ENCODE measurements at regions not wholly inside any gene's neighbourhood (a gene's known extent, or its start where the extent isn't known, plus 50 kb on each side); places are given as distances from the start of the nearest gene placed in this dataset.

GRCh38 chr4:89416960-89417359 is 109.4 kb upstream of the GPRIN3 start:
- POLR2A ChIA-PET (ENCODE audit: unreplicated experiment): no interaction called here
- no peak for TF ChIP-seq CTCF (conservative IDR thresholded peaks at IDR 0.05)
- TF ChIP-seq EZH2 (IDR thresholded peaks at IDR 0.05; ENCODE audit: low read depth): no peak

DNA sequence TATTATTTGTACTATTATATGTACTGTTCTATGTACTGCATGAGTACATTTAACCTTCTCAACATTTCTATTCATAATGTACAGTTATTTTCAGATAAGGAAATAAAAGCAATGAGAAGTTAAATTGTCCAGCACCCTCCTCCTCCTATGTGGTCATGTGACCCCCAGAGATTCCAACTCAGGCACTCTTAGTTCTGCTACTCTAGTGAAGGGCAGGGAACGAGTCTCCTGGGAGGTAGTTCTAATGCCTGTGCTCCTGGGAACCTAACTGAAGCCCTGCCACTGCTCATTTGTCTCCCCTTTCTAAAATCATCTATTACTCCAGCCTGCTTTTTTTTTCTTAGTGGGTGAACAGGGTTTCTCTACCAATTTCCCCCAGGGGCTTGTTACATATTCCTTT is 105.9 kb upstream of the GPRIN3 start:
- no peaks in the 10 kb centered on the region for H3K9me2 ChIP-seq (ENCODE audit: insufficient read depth)
- POLR2A ChIA-PET (ENCODE audit: unreplicated experiment): no interaction called here
- BruUV-seq (replicated peaks): no TSS peak
- no peaks in the 10 kb centered on the region for H3K4me1 ChIP-seq (replicated peaks; ENCODE audit: insufficient read depth)
- no peak for TF ChIP-seq CTCF (conservative IDR thresholded peaks at IDR 0.05)
- no peak for TF ChIP-seq EZH2 (IDR thresholded peaks at IDR 0.05; ENCODE audit: low read depth)
- H3K79me2 ChIP-seq (ENCODE audit: low read depth): no peaks in the 10 kb centered on the region
- no peaks in the 10 kb centered on the region for H3K27me3 ChIP-seq (ENCODE audit: insufficient read depth, low read depth)
- intact Hi-C loops (cut with micrococcal nuclease; ENCODE audit: unreplicated experiment): no loop called here
- no peaks in the 10 kb centered on the region for H3K9me3 ChIP-seq (ENCODE audit: insufficient read depth, low read depth)
- no peak overlapping the region for H3K27ac ChIP-seq
- H3K4me2 ChIP-seq: no peak overlapping the region
- CTCF ChIA-PET: no interaction called here
- no peak overlapping the region for H2AFZ ChIP-seq
- H4K20me1 ChIP-seq (ENCODE audit: insufficient read depth): no peaks in the 10 kb centered on the region
- DNase-seq: no peak
- H3K4me3 ChIP-seq: no peak overlapping the region
- no peaks in the 10 kb centered on the region for H3K36me3 ChIP-seq (ENCODE audit: low read depth)
- no peaks in the 10 kb centered on the region for H3F3A ChIP-seq (ENCODE audit: insufficient read depth, low read depth)

More at GRCh38 chr4:89416960-89417359, 109.4 kb upstream of the GPRIN3 start:
- H4K20me1 ChIP-seq (ENCODE audit: insufficient read depth): no peaks in the 10 kb centered on the region
- no peaks in the 10 kb centered on the region for H3K9me3 ChIP-seq (ENCODE audit: insufficient read depth, low read depth)
- CTCF ChIA-PET: no interaction called here
- H2AFZ ChIP-seq: no peak overlapping the region
- H3K4me1 ChIP-seq (replicated peaks; ENCODE audit: insufficient read depth): no peaks in the 10 kb centered on the region
- H3K27ac ChIP-seq: no peak overlapping the region
- no peaks in the 10 kb centered on the region for H3K36me3 ChIP-seq (ENCODE audit: low read depth)
- no peaks in the 10 kb centered on the region for H3K79me2 ChIP-seq (ENCODE audit: low read depth)
- H3K9me2 ChIP-seq (ENCODE audit: insufficient read depth): no peaks in the 10 kb centered on the region
- DNase-seq: no peak
- no peak overlapping the region for H3K4me3 ChIP-seq
- no TSS peak for BruUV-seq (replicated peaks)
- no peaks in the 10 kb centered on the region for H3K27me3 ChIP-seq (ENCODE audit: insufficient read depth, low read depth)
- H3F3A ChIP-seq (ENCODE audit: insufficient read depth, low read depth): no peaks in the 10 kb centered on the region
- no peak overlapping the region for H3K4me2 ChIP-seq
- intact Hi-C loops (cut with micrococcal nuclease; ENCODE audit: unreplicated experiment): no loop called here

DNA sequence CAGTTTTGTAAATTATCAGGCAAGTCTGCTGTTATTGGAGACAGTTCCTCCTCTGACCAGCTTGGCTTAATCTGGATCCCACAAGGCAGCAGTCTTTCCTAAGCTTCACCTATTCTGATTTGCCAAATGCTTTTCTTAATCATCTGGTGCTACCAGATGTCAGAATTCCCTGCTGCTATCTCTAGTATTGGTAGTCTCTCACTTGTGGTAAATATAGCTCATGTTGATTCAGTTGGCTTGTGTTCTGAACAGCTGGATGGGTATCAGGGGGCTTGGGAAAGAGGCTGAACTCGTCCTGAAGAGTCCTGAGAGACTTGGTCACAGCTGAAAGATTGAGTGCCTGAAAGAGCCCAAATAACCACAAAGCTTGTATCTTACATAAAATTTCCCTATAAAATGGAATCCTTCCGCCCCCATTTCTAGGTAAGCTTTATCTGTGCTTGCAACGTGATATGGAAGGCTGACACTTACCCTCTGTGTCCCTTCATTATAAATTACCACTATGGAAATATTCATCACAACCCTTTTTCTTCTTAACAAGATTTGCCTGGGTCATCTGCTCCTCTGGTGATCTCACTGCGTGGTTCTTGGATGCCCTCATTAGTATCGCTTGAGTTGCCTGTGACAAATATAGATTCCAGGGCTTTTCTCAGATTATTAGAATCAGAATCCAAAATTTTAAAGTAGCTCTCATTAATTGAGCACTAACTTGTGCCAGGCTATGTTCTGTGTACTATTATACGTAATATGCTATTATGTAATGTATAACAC is 104.1 kb upstream of the GPRIN3 start:
- no peak overlapping the region for H3K4me3 ChIP-seq

More for the DNA sequence above, 104.1 kb upstream of the GPRIN3 start:
- POLR2A ChIA-PET (ENCODE audit: unreplicated experiment): no interaction called here
- no peaks in the 10 kb centered on the region for H3K79me2 ChIP-seq (ENCODE audit: low read depth)
- CTCF ChIA-PET: no interaction called here
- H3K27ac ChIP-seq: no peak overlapping the region
- no peaks in the 10 kb centered on the region for H3K4me1 ChIP-seq (replicated peaks; ENCODE audit: insufficient read depth)
- no TSS peak for BruUV-seq (replicated peaks)
- H3K9me2 ChIP-seq (ENCODE audit: insufficient read depth): no peaks in the 10 kb centered on the region
- H3K4me2 ChIP-seq: no peak overlapping the region
- no peaks in the 10 kb centered on the region for H3F3A ChIP-seq (ENCODE audit: insufficient read depth, low read depth)
- H2AFZ ChIP-seq: no peak overlapping the region
- intact Hi-C loops (cut with micrococcal nuclease; ENCODE audit: unreplicated experiment): no loop called here
- H3K9me3 ChIP-seq (ENCODE audit: insufficient read depth, low read depth): no peaks in the 10 kb centered on the region
- H4K20me1 ChIP-seq (ENCODE audit: insufficient read depth): no peaks in the 10 kb centered on the region
- H3K27me3 ChIP-seq (ENCODE audit: insufficient read depth, low read depth): no peaks in the 10 kb centered on the region
- no peak for DNase-seq
- H3K36me3 ChIP-seq (ENCODE audit: low read depth): no peaks in the 10 kb centered on the region
- TF ChIP-seq CTCF (conservative IDR thresholded peaks at IDR 0.05) (no peak), EZH2 (IDR thresholded peaks at IDR 0.05; ENCODE audit: low read depth) (no peak)
